ENCODE measurements at regions not wholly inside any gene's neighbourhood (a gene's known extent, or its start where the extent isn't known, plus 50 kb on each side); places are given as distances from the start of the nearest gene placed in this dataset.

DNA sequence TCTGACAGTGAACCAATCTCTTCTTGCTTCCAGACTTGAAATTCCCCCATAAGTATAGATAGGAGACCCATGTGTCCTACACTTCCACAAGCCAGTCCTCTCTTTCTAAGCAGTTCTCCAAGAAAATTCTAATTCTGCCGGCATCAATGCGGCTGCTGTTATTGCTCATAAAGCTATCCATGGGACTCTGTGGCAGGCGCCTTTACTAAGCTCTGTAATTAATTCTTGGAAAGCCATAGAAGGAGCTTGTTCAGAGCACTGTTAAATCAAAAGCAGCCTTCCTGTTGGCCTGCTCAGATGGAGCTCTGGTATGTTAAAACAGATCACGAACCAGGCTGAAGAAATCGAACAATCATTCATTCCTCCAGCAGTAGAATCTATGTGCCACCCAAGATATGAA is 244.3 kb upstream of the NFE2L3 start:
- DNase-seq (peak in 1 of 5 donors; percentile 22), FAIRE-seq (no peak)
- Histone ChIP-seq H3K4me3 (ENCODE audit: low read length in 3 of 3) (no peak overlapping the region), H3K4me1 (ENCODE audit: control insufficient read depth in 2 of 3, insufficient read depth in 2 of 3, low read depth in 1 of 3, low read length in 3 of 3) (no peaks in the 10 kb centered on the region), H3K9me3 (ENCODE audit: control insufficient read depth in 2 of 3, insufficient read depth in 1 of 3, low read length in 3 of 3) (no peaks in the 10 kb centered on the region), H3K27me3 (ENCODE audit: control insufficient read depth, insufficient read depth, low read length) (no peaks in the 10 kb centered on the region), H3K27ac (ENCODE audit: low read depth in 2 of 2, low read length in 2 of 2) (no peak overlapping the region), H3K9ac (ENCODE audit: low read length in 3 of 3) (no peak overlapping the region), H3K36me3 (ENCODE audit: control insufficient read depth in 2 of 3, insufficient read depth in 3 of 3, low read length in 3 of 3) (no peaks in the 10 kb centered on the region)
- TF ChIP-seq, protein P1, sequence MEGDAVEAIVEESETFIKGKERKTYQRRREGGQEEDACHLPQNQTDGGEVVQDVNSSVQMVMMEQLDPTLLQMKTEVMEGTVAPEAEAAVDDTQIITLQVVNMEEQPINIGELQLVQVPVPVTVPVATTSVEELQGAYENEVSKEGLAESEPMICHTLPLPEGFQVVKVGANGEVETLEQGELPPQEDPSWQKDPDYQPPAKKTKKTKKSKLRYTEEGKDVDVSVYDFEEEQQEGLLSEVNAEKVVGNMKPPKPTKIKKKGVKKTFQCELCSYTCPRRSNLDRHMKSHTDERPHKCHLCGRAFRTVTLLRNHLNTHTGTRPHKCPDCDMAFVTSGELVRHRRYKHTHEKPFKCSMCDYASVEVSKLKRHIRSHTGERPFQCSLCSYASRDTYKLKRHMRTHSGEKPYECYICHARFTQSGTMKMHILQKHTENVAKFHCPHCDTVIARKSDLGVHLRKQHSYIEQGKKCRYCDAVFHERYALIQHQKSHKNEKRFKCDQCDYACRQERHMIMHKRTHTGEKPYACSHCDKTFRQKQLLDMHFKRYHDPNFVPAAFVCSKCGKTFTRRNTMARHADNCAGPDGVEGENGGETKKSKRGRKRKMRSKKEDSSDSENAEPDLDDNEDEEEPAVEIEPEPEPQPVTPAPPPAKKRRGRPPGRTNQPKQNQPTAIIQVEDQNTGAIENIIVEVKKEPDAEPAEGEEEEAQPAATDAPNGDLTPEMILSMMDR (IDR thresholded peaks at IDR 0.05; ENCODE audit: borderline replicate concordance, extremely low read depth, insufficient read depth) = no peak
- intact Hi-C loops (cut with DNase I) = loop anchor here (10.0 kb wide), 1 partner anchor 147 kb away; no protein-coding TSS in a partner anchor

DNA sequence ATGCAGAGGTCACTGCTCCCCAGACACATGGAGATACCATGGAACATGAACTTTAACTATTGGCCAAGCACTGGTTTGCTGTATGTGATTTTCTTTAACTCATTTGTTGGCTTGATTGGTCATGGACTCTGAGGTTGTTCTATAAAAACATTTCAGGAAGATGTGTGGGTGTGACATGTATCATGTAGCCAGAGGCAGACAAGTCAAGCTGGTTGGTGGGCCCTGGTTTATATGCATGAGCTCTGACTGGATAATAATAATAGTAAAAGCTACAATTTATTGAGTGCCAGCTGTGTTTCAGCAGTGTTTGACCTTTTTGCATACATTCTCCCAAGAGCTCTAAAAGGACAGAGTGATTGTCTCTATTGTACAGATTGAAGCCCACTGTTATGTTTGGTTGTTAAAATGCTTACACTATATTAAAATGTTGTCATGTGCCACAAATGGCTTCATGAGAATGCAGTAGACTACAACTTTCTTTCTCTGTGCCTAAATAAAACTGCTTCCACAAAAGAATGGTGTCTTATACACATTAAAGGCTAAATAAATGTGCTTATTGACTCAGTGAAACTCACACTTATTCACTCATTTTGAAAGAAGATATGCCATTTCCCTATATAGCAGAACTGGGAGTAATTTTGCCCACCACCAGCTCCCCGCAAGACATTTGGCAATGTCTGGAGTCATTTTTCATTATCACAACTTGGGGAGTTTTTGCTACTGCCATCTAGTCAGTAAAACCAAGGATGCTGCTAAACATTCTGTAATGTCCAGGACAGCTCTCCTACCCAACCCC is 243.6 kb upstream of the NFE2L3 start:
- DNase-seq (peak in 1 of 5 donors; percentile 33), FAIRE-seq (no peak)
- Histone ChIP-seq H3K9me3 (ENCODE audit: control insufficient read depth in 2 of 3, insufficient read depth in 1 of 3, low read length in 3 of 3) (no peaks in the 10 kb centered on the region), H3K27me3 (ENCODE audit: control insufficient read depth, insufficient read depth, low read length) (no peaks in the 10 kb centered on the region), H3K4me1 (ENCODE audit: control insufficient read depth in 2 of 3, insufficient read depth in 2 of 3, low read depth in 1 of 3, low read length in 3 of 3) (no peaks in the 10 kb centered on the region), H3K27ac (ENCODE audit: low read depth in 2 of 2, low read length in 2 of 2) (no peak overlapping the region), H3K9ac (ENCODE audit: low read length in 3 of 3) (no peak overlapping the region), H3K36me3 (ENCODE audit: control insufficient read depth in 2 of 3, insufficient read depth in 3 of 3, low read length in 3 of 3) (no peaks in the 10 kb centered on the region), H3K4me3 (ENCODE audit: low read length in 3 of 3) (no peak overlapping the region)
- intact Hi-C loops (cut with DNase I) = loop anchor here (10.0 kb wide), 1 partner anchor 146 kb away; no protein-coding TSS in a partner anchor
- TF ChIP-seq, protein P1 (IDR thresholded peaks at IDR 0.05; ENCODE audit: borderline replicate concordance, extremely low read depth, insufficient read depth) = no peak

DNA sequence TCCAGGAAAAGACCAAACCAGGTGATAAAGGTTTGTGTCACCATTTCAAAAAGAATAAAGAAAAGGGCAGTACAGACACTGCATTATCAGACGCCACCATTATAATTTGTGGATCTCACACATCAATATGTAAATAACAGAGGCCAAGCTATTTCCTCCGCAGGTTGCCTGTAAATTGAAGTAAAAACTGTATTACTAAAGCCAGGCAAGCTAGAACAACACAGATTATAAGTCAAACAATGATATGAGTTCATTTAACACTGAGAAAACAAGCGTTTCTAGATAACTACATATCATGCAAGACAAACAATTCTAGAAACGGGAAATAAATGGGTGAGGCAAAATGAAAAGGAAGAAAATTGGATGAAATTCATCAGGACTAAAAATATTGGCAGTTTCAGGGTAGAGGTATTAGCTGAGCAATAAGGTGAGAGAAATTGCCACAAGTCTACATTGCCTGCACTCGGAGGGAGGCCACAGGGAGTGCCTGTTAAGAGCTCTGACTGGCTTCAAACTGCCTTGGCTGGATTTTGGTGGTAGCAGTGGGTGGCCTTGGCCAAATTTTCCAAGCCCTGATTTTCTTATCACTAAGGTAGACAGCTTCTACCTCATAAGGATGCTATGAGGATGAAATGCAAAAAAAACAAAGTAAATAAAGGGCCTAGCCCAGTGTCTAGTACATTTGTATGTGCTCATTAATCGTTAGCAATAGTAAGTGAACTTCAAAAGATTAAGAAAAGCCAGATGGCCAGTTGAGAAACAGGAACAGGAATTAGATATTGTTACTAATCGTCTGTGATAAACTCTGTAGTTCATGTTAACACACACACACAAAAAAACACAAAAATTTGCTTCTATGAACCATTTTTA is 240.0 kb upstream of the NFE2L3 start:
- DNase-seq = no peak
- no peaks in the 10 kb centered on the region for H3K9me3 ChIP-seq (ENCODE audit: control insufficient read depth in 2 of 3, insufficient read depth in 1 of 3, low read length in 3 of 3)

More for the DNA sequence above, 240.0 kb upstream of the NFE2L3 start:
- no peaks in the 10 kb centered on the region for H3K36me3 ChIP-seq (ENCODE audit: control insufficient read depth in 2 of 3, insufficient read depth in 3 of 3, low read length in 3 of 3)
- no peak overlapping the region for H3K9ac ChIP-seq (ENCODE audit: low read length in 3 of 3)
- no peaks in the 10 kb centered on the region for H3K27me3 ChIP-seq (ENCODE audit: control insufficient read depth, insufficient read depth, low read length)
- TF ChIP-seq, protein P1 (IDR thresholded peaks at IDR 0.05; ENCODE audit: borderline replicate concordance, extremely low read depth, insufficient read depth) = no peak
- H3K4me3 ChIP-seq (ENCODE audit: low read length in 3 of 3) = no peak overlapping the region
- no peak for FAIRE-seq
- no peak overlapping the region for H3K27ac ChIP-seq (ENCODE audit: low read depth in 2 of 2, low read length in 2 of 2)
- no peaks in the 10 kb centered on the region for H3K4me1 ChIP-seq (ENCODE audit: control insufficient read depth in 2 of 3, insufficient read depth in 2 of 3, low read depth in 1 of 3, low read length in 3 of 3)
- intact Hi-C loops (cut with DNase I) = no loop called here

All from kidney (tissue), 13 donors.